GM23338 (cell line): ENCODE measurements at regions not wholly inside any gene's neighbourhood (a gene's known extent, or its start where the extent isn't known, plus 50 kb on each side); places are given as distances from the start of the nearest gene placed in this dataset.

Source experiments
- ATAC-seq: fragments of 200-7000 bp; cut with Tn5 transposase; 3 replicates; pipeline ENCODE4 v1.9.1; 2020
- DNase-seq: peaks from one replicate; pipeline ENCODE4 v3.0.0-alpha.2; 2015; ENCODE audit warnings: low spot score
- H2AFZ ChIP-seq: fragments of 200-600 bp; sonication (generic); 2 replicates; pipeline ENCODE4 v1.8.0; 2016; ENCODE audit warnings: antibody characterized with exemption, mild to moderate bottlenecking, moderate library complexity
- H3F3A ChIP-seq: fragments of 200-600 bp; sonication (generic); replicated peaks from 2 replicates; pipeline ENCODE4 v1.8.0; 2017; ENCODE audit warnings: antibody characterized with exemption, mixed run types, low read depth
- H3K27ac ChIP-seq: fragments of 200-600 bp; sonication (generic); 2 replicates; pipeline ENCODE4 v1.6.1; 2016; ENCODE audit warnings: low read depth
- H3K27me3 ChIP-seq: fragments of 200-600 bp; sonication (generic); 2 replicates; pipeline ENCODE4 v1.8.0; 2016; ENCODE audit warnings: mild to moderate bottlenecking, mixed run types, moderate library complexity; ENCODE audit not compliant: insufficient read depth
- H3K36me3 ChIP-seq: fragments of 200-600 bp; sonication (generic); 2 replicates; pipeline ENCODE4 v1.8.0; 2016; ENCODE audit warnings: mild to moderate bottlenecking; ENCODE audit not compliant: insufficient read depth
- H3K4me1 ChIP-seq: fragments of 200-600 bp; sonication (generic); 2 replicates; pipeline ENCODE4 v1.8.0; 2016; ENCODE audit warnings: mild to moderate bottlenecking, moderate library complexity; ENCODE audit not compliant: insufficient read depth
- H3K4me2 ChIP-seq: fragments of 200-600 bp; sonication (generic); 2 replicates; pipeline ENCODE4 v1.7.1; 2017; ENCODE audit warnings: mixed run types
- H3K4me3 ChIP-seq: fragments of 200-600 bp; sonication (generic); 2 replicates; pipeline ENCODE4 v1.6.1; 2016; ENCODE audit warnings: mixed run types
- H3K79me2 ChIP-seq: fragments of 200-600 bp; sonication (generic); replicated peaks from 2 replicates; pipeline ENCODE4 v1.8.0; 2017; ENCODE audit warnings: mild to moderate bottlenecking; ENCODE audit not compliant: insufficient read depth
- H3K9me2 ChIP-seq: fragments of 200-600 bp; sonication (generic); 2 replicates; pipeline ENCODE4 v1.8.0; 2017; ENCODE audit not compliant: insufficient read depth
- H4K20me1 ChIP-seq: fragments of 200-600 bp; sonication (generic); replicated peaks from 2 replicates; pipeline ENCODE4 v1.8.0; 2017; ENCODE audit warnings: mild to moderate bottlenecking; ENCODE audit not compliant: insufficient read depth
- H3K27ac Mint-ChIP-seq: 2 replicates; pipeline ENCODE4 v1.8.0; 2020; ENCODE audit warnings: inconsistent platforms, mild to moderate bottlenecking, moderate library complexity, mixed read lengths
- H3K27me3 Mint-ChIP-seq: 3 replicates; pipeline ENCODE4 v1.8.0; 2022; ENCODE audit warnings: low read depth, mild to moderate bottlenecking, moderate library complexity, mixed read lengths, inconsistent platforms; ENCODE audit not compliant: insufficient read depth, poor library complexity
- H3K36me3 Mint-ChIP-seq: 3 replicates; pipeline ENCODE4 v1.8.0; 2021; ENCODE audit warnings: low read depth, mild to moderate bottlenecking, inconsistent platforms, moderate library complexity, mixed read lengths
- H3K4me1 Mint-ChIP-seq: 3 replicates; pipeline ENCODE4 v1.8.0; 2020; ENCODE audit warnings: mild to moderate bottlenecking, inconsistent platforms, mixed read lengths
- H3K4me3 Mint-ChIP-seq: 3 replicates; pipeline ENCODE4 v1.8.0; 2021; ENCODE audit warnings: moderate library complexity, mild to moderate bottlenecking, inconsistent platforms, mixed read lengths
- H3K9me3 Mint-ChIP-seq: 3 replicates; pipeline ENCODE4 v1.8.0; 2020; ENCODE audit warnings: moderate library complexity, mild to moderate bottlenecking, inconsistent platforms, mixed read lengths
- CREB1 ChIP-seq: fragments of 250-450 bp; sonication (Bioruptor Pico); IDR thresholded peaks from 2 replicates; pipeline ENCODE4 v1.5.0; 2020; ENCODE audit warnings: low read depth, mild to moderate bottlenecking, moderate library complexity
- CTCF ChIP-seq, 2 experiments: fragments of 200-600 bp in 1 of 2; sonication (generic) in 1 of 2; conservative IDR thresholded peaks; 2 replicates each; pipeline versions ENCODE4 v1.5.1 to v1.6.1; 2016 to 2017; ENCODE audit warnings: antibody characterized with exemption in 2 of 2, low read depth in 2 of 2, mild to moderate bottlenecking in 2 of 2, moderate library complexity in 1 of 2
- EZH2 ChIP-seq: fragments of 200-600 bp; sonication (generic); IDR thresholded peaks from one replicate; pipeline ENCODE4 v1.8.0; 2017; ENCODE audit warnings: antibody characterized with exemption, mild to moderate bottlenecking, low read depth; ENCODE audit not compliant: unreplicated experiment
- EZH2phosphoT487 ChIP-seq: fragments of 200-600 bp; sonication (generic); IDR thresholded peaks from one replicate; pipeline ENCODE4 v1.8.1; 2018; ENCODE audit warnings: antibody characterized with exemption; ENCODE audit not compliant: unreplicated experiment
- JUNB ChIP-seq: IDR thresholded peaks from one replicate; pipeline ENCODE4 v1.6.1; 2016; ENCODE audit warnings: antibody characterized with exemption; ENCODE audit not compliant: unreplicated experiment
- NANOG ChIP-seq: IDR thresholded peaks from 2 replicates; pipeline ENCODE4 v1.6.1; 2016; ENCODE audit warnings: antibody characterized with exemption, borderline replicate concordance
- STAT1 ChIP-seq: IDR thresholded peaks from one replicate; pipeline ENCODE4 v1.6.1; 2016; ENCODE audit warnings: antibody characterized with exemption; ENCODE audit not compliant: unreplicated experiment
- ZNF462 ChIP-seq: fragments of 250-450 bp; sonication (Bioruptor Pico); IDR thresholded peaks from 2 replicates; pipeline ENCODE4 v1.5.0; 2020; ENCODE audit warnings: mild to moderate bottlenecking, moderate library complexity

GRCh38 chr20:6450841-6451240 is 316.6 kb upstream of the BMP2 start (continued):
- TF ChIP-seq NANOG (no peak), EZH2phosphoT487 (no peak), EZH2 (no peak), CREB1 (CRISPR knock-in tag) (no peak), STAT1 (no peak), ZNF462 (no peak)

- no peak overlapping the region for H3K4me2 ChIP-seq
- no peak for ATAC-seq
- no peaks in the 10 kb centered on the region for H3K9me2 ChIP-seq
- no peak overlapping the region for H3K27ac Mint-ChIP-seq
- no peaks in the 10 kb centered on the region for H3K27me3 Mint-ChIP-seq
- H4K20me1 ChIP-seq: no peaks in the 10 kb centered on the region
- no peak overlapping the region for H2AFZ ChIP-seq
- no peaks in the 10 kb centered on the region for H3F3A ChIP-seq
- no peaks in the 10 kb centered on the region for H3K4me1 ChIP-seq
- H3K36me3 Mint-ChIP-seq: no peaks in the 10 kb centered on the region
- no peaks in the 10 kb centered on the region for H3K79me2 ChIP-seq
- DNase-seq: no peak
- H3K36me3 ChIP-seq: no peaks in the 10 kb centered on the region
- no peak overlapping the region for H3K4me3 Mint-ChIP-seq
- H3K27me3 ChIP-seq: no peaks in the 10 kb centered on the region
- no peak overlapping the region for H3K4me3 ChIP-seq
- H3K9me3 Mint-ChIP-seq: no peaks in the 10 kb centered on the region
- H3K27ac ChIP-seq: no peak overlapping the region
- no peaks in the 10 kb centered on the region for H3K4me1 Mint-ChIP-seq
- TF ChIP-seq CREB1 (CRISPR knock-in tag) (no peak), STAT1 (no peak), ZNF462 (no peak), JUNB (no peak), EZH2 (no peak), CTCF (conservative IDR thresholded peaks at IDR 0.05; ENCODE audit: low read depth in 2 of 2) (no peak)
Measured at GRCh38 chr20:6440443-6440799, 317.6 kb upstream of the FERMT1 start.
